ENCODE measurements at regions not wholly inside any gene's neighbourhood (a gene's known extent, or its start where the extent isn't known, plus 50 kb on each side); places are given as distances from the start of the nearest gene placed in this dataset.

GRCh38 chr14:21939836-21940235 is 266.2 kb upstream of the OR4E1 start:
- H3K9me3 ChIP-seq (ENCODE audit: insufficient read depth, low read depth), result no peaks in the 10 kb centered on the region
- no peak overlapping the region for H2AFZ ChIP-seq
- TF ChIP-seq CTCF (conservative IDR thresholded peaks at IDR 0.05) (no peak), EZH2 (IDR thresholded peaks at IDR 0.05; ENCODE audit: low read depth) (no peak)
- no peaks in the 10 kb centered on the region for H3K27me3 ChIP-seq (ENCODE audit: insufficient read depth, low read depth)
- POLR2A ChIA-PET (ENCODE audit: unreplicated experiment), result no interaction called here
- no peak overlapping the region for H3K27ac ChIP-seq
- H3K4me1 ChIP-seq (replicated peaks; ENCODE audit: insufficient read depth), result no peaks in the 10 kb centered on the region
- no TSS peak for BruUV-seq (replicated peaks)
- no peaks in the 10 kb centered on the region for H3F3A ChIP-seq (ENCODE audit: insufficient read depth, low read depth)
- CTCF ChIA-PET, result no interaction called here
- DNase-seq, result no peak
- H3K4me2 ChIP-seq, result no peak overlapping the region
- no peaks in the 10 kb centered on the region for H3K36me3 ChIP-seq (ENCODE audit: low read depth)
- H4K20me1 ChIP-seq (ENCODE audit: insufficient read depth), result no peaks in the 10 kb centered on the region
- intact Hi-C loops (cut with micrococcal nuclease; ENCODE audit: unreplicated experiment), result no loop called here
- no peaks in the 10 kb centered on the region for H3K9me2 ChIP-seq (ENCODE audit: insufficient read depth)
- H3K79me2 ChIP-seq (ENCODE audit: low read depth), result no peaks in the 10 kb centered on the region
- no peak overlapping the region for H3K4me3 ChIP-seq

- Histone ChIP-seq H3K79me2 (ENCODE audit: low read depth) (no peaks in the 10 kb centered on the region), H3K27me3 (ENCODE audit: insufficient read depth, low read depth) (no peaks in the 10 kb centered on the region), H3K4me1 (replicated peaks; ENCODE audit: insufficient read depth) (no peaks in the 10 kb centered on the region), H3K4me2 (no peak overlapping the region), H3K9me2 (ENCODE audit: insufficient read depth) (no peaks in the 10 kb centered on the region), H3K9me3 (ENCODE audit: insufficient read depth, low read depth) (no peaks in the 10 kb centered on the region), H4K20me1 (ENCODE audit: insufficient read depth) (no peaks in the 10 kb centered on the region), H3K36me3 (ENCODE audit: low read depth) (no peaks in the 10 kb centered on the region), H3K4me3 (no peak overlapping the region), H3K27ac (no peak overlapping the region), H2AFZ (no peak overlapping the region), H3F3A (ENCODE audit: insufficient read depth, low read depth) (no peaks in the 10 kb centered on the region)
- DNase-seq, result no peak
- no TSS peak for BruUV-seq (replicated peaks)
- ChIA-PET POLR2A (ENCODE audit: unreplicated experiment) (no interaction called here), CTCF (no interaction called here)
- intact Hi-C loops (cut with micrococcal nuclease; ENCODE audit: unreplicated experiment), result no loop called here
- TF ChIP-seq CTCF (conservative IDR thresholded peaks at IDR 0.05) (no peak), EZH2 (IDR thresholded peaks at IDR 0.05; ENCODE audit: low read depth) (no peak)
Measured at GRCh38 chr14:21937996-21938395, 264.4 kb upstream of the OR4E1 start.

- POLR2A ChIA-PET (ENCODE audit: unreplicated experiment), result interaction anchor here (0.6 kb wide), 1 partner anchor 344 kb away, joined by 3 read pairs; no protein-coding TSS in a partner anchor
- no peaks in the 10 kb centered on the region for H3F3A ChIP-seq (ENCODE audit: insufficient read depth, low read depth)
- H3K4me1 ChIP-seq (replicated peaks; ENCODE audit: insufficient read depth), result no peaks in the 10 kb centered on the region
- no peak overlapping the region for H2AFZ ChIP-seq
- H3K4me2 ChIP-seq, result no peak overlapping the region
- CTCF ChIA-PET, result no interaction called here
- H3K27me3 ChIP-seq (ENCODE audit: insufficient read depth, low read depth), result no peaks in the 10 kb centered on the region
- DNase-seq, result peak in 1 of 2 experiments; percentile 34
- H3K27ac ChIP-seq, result no peak overlapping the region
- H3K9me2 ChIP-seq (ENCODE audit: insufficient read depth), result no peaks in the 10 kb centered on the region
- intact Hi-C loops (cut with micrococcal nuclease; ENCODE audit: unreplicated experiment), result loop anchor here (2.0 kb wide), 1 partner anchor 21 kb away; no protein-coding TSS in a partner anchor
- H3K36me3 ChIP-seq (ENCODE audit: low read depth), result no peaks in the 10 kb centered on the region
- no peaks in the 10 kb centered on the region for H4K20me1 ChIP-seq (ENCODE audit: insufficient read depth)
- H3K79me2 ChIP-seq (ENCODE audit: low read depth), result no peaks in the 10 kb centered on the region
- H3K4me3 ChIP-seq, result no peak overlapping the region
- BruUV-seq (replicated peaks), result no TSS peak
- TF ChIP-seq CTCF (conservative IDR thresholded peaks at IDR 0.05) (peak; percentile 57), EZH2 (IDR thresholded peaks at IDR 0.05; ENCODE audit: low read depth) (no peak)
- no peaks in the 10 kb centered on the region for H3K9me3 ChIP-seq (ENCODE audit: insufficient read depth, low read depth)
Measured at GRCh38 chr14:21933681-21934080, 260.1 kb upstream of the OR4E1 start.

Measured in PC-9 (cell line).